K562 (cell line): ENCODE measurements at regions not wholly inside any gene's neighbourhood (a gene's known extent, or its start where the extent isn't known, plus 50 kb on each side); places are given as distances from the start of the nearest gene placed in this dataset.

ENCODE experiments used
- ATAC-seq: fragments of 200-7000 bp; cut with Tn5 transposase; 3 replicates; pipeline ENCODE4 v1.9.1; 2020; ENCODE audit warnings: moderate library complexity
- BruUV-seq: library from RNA; stranded (reverse); fragments of 400-500 nt; replicated peaks from 2 replicates; lab custom pipeline; 2021; lab: Mats Ljungman, UMichigan
- CTCF ChIA-PET: fragments of 300-600 bp; formaldehyde crosslinking; extraction: SDS; loops from one replicate; lab custom pipeline; 2021; ENCODE audit warnings: low intra/inter-chr PET ratio; lab: Yijun Ruan, JAX
- POLR2A ChIA-PET: fragments of 300-600, 350-650 bp; sonication (Branson Sonifier 250); formaldehyde crosslinking; extraction: SDS; loops from one replicate; lab custom pipeline; 2021; ENCODE audit warnings: antibody characterized with exemption, inconsistent platforms; lab: Yijun Ruan, JAX
- DNase-seq, 4 experiments: peaks; one replicate each; pipeline versions ENCODE4 v3.0.0 to v3.0.0-alpha.2; 2011 to 2018; ENCODE audit warnings: low spot score in 3 of 4, mixed read lengths in 3 of 4; ENCODE audit errors: extremely low read depth in 1 of 4
- FAIRE-seq: peaks from 2 replicates; lab custom pipeline; 2011; peaks lifted over from hg19 to GRCh38; lab: Jason Lieb, UNC
- H2AFZ ChIP-seq: 2 replicates; pipeline ENCODE4 v1.6.0; 2011; ENCODE audit warnings: low read depth, low read length, control low read depth, inconsistent platforms
- H3K27ac ChIP-seq: fragments of 200-600 bp; 3 replicates; pipeline ENCODE4 v1.8.0; 2011; ENCODE audit warnings: low read depth, mild to moderate bottlenecking, control low read depth, inconsistent platforms, low read length, moderate library complexity, mixed read lengths; ENCODE audit errors: extremely low read depth
- H3K27me3 ChIP-seq, 2 experiments: fragments of 300-600 bp in 1 of 2; 2 replicates in 1 of 2; 3 replicates in 1 of 2; pipeline versions ENCODE4 v1.6.0 to v1.8.0; 2011; ENCODE audit warnings: inconsistent platforms in 2 of 2, low read length in 2 of 2, mild to moderate bottlenecking in 1 of 2, mixed read lengths in 1 of 2, moderate library complexity in 1 of 2; ENCODE audit not compliant: control insufficient read depth in 2 of 2, insufficient read depth in 2 of 2
- H3K36me3 ChIP-seq: fragments of 300-600 bp; 3 replicates; pipeline ENCODE4 v1.8.0; 2011; ENCODE audit warnings: mild to moderate bottlenecking, low read length, inconsistent platforms; ENCODE audit not compliant: control insufficient read depth, insufficient read depth
- H3K4me1 ChIP-seq, 2 experiments: fragments of 200-600 bp in 1 of 2; replicated peaks in 1 of 2; 2 replicates in 1 of 2; 3 replicates in 1 of 2; pipeline versions ENCODE4 v1.5.1 to v1.8.0; 2011; ENCODE audit warnings: inconsistent platforms in 2 of 2, low read length in 2 of 2, mild to moderate bottlenecking in 1 of 2, mixed read lengths in 1 of 2, moderate library complexity in 1 of 2; ENCODE audit not compliant: control insufficient read depth in 2 of 2, insufficient read depth in 2 of 2
- H3K4me2 ChIP-seq: 2 replicates; pipeline ENCODE4 v1.6.1; 2011; ENCODE audit warnings: low read length, control low read depth, inconsistent platforms, mixed read lengths; ENCODE audit not compliant: insufficient read depth
- H3K4me3 ChIP-seq: fragments of 200-600 bp; sonication (generic), shearing (Covaris generic); 2 replicates; pipeline ENCODE4 v1.5.1; 2016; ENCODE audit warnings: control low read depth, inconsistent platforms
- H3K79me2 ChIP-seq: fragments of 200-600 bp; 3 replicates; pipeline ENCODE4 v1.8.0; 2011; ENCODE audit warnings: low read length, inconsistent platforms; ENCODE audit not compliant: control insufficient read depth, insufficient read depth
- H3K9ac ChIP-seq, 2 experiments: 2 replicates each; pipeline versions ENCODE4 v1.6.0 to v1.6.1; 2011; ENCODE audit warnings: low read depth in 2 of 2, low read length in 2 of 2, control low read depth in 1 of 2, inconsistent platforms in 1 of 2, mild to moderate bottlenecking in 1 of 2, mixed read lengths in 1 of 2; ENCODE audit not compliant: insufficient read depth in 1 of 2
- H3K9me1 ChIP-seq: one replicate; pipeline ENCODE4 v1.6.0; 2011; ENCODE audit warnings: inconsistent platforms, mild to moderate bottlenecking, low read length, moderate library complexity; ENCODE audit not compliant: control insufficient read depth, insufficient read depth
- H3K9me3 ChIP-seq: replicated peaks from 2 replicates; pipeline ENCODE4 v1.5.1; 2011; ENCODE audit warnings: low read depth, low read length, inconsistent platforms; ENCODE audit not compliant: control insufficient read depth, insufficient read depth
- H4K20me1 ChIP-seq: replicated peaks from 2 replicates; pipeline ENCODE4 v1.6.1; 2011; ENCODE audit warnings: low read length, inconsistent platforms, mixed read lengths; ENCODE audit not compliant: control insufficient read depth, insufficient read depth
- MBD1 ChIP-seq: fragments of 250-450 bp; sonication (Bioruptor Pico); IDR thresholded peaks from 2 replicates; pipeline ENCODE4 v1.8.0; 2022; ENCODE audit warnings: inconsistent platforms
- NEUROD1 ChIP-seq: fragments of 150-350 bp; IDR thresholded peaks from 2 replicates; pipeline ENCODE4 v1.6.1; 2014; ENCODE audit warnings: borderline replicate concordance, low read length, low read depth; ENCODE audit not compliant: partially characterized antibody
- PHF8 ChIP-seq: fragments of 200-600 bp; sonication (generic); IDR thresholded peaks from 2 replicates; pipeline ENCODE4 v1.6.1; 2012; ENCODE audit warnings: mixed run types, mild to moderate bottlenecking, inconsistent platforms, low read length, moderate library complexity, borderline replicate concordance
- RBM22 ChIP-seq: fragments of 200-400 bp; formaldehyde crosslinking; IDR thresholded peaks from 2 replicates; pipeline ENCODE4 v1.6.1; 2018; ENCODE audit warnings: low read length, low read depth; ENCODE audit not compliant: poor library complexity, severe bottlenecking
- ZFP36 ChIP-seq: fragments of 150-350 bp; IDR thresholded peaks from 2 replicates; pipeline ENCODE4 v1.6.1; 2018; ENCODE audit warnings: low read length, low read depth; ENCODE audit not compliant: partially characterized antibody
- ZMIZ1 ChIP-seq, 2 experiments: fragments of 150-350 bp in 1 of 2; IDR thresholded peaks; 2 replicates each; pipeline ENCODE4 v1.6.1; 2012 to 2016; ENCODE audit warnings: low read depth in 2 of 2, low read length in 2 of 2, mild to moderate bottlenecking in 1 of 2, moderate library complexity in 1 of 2
- ZNF3 ChIP-seq: fragments of 250-450 bp; sonication (Bioruptor Pico); IDR thresholded peaks from 2 replicates; pipeline ENCODE4 v1.5.0; 2021; ENCODE audit warnings: mild to moderate bottlenecking, moderate library complexity
- ZNF512 ChIP-seq: IDR thresholded peaks from 2 replicates; pipeline ENCODE4 v1.6.1; 2016; ENCODE audit warnings: missing genetic modification characterization, missing compliant biosample characterization
- ZNF589 ChIP-seq: fragments of 200-800 bp; sonication (Bioruptor generic); IDR thresholded peaks from 2 replicates; pipeline ENCODE4 v1.6.1; 2016; ENCODE audit warnings: low read depth, missing genetic modification characterization, missing compliant biosample characterization
- ZNF699 ChIP-seq: fragments of 250-450 bp; sonication (Bioruptor Pico); IDR thresholded peaks from 2 replicates; pipeline ENCODE4 v1.8.0; 2021; ENCODE audit warnings: mild to moderate bottlenecking, moderate library complexity; ENCODE audit not compliant: insufficient replicate concordance
- whole genome bisulfite sequencing: fragments of 100-300 bp; shearing (Covaris generic); methylation state at CpG from one replicate; pipeline ENCODE4 v1.1.6; 2016; ENCODE audit warnings: low coverage, mixed read lengths; ENCODE audit not compliant: insufficient coverage; ENCODE audit errors: missing lambda C conversion rate; 5-methylcytosine and 5-hydroxymethylcytosine counted together
- in situ Hi-C: fragments of 300-500 bp; cut with MboI; formaldehyde crosslinking; loops from 4 replicates; pipeline ENCODE4 v1.15.0; 2018; ENCODE audit warnings: inconsistent platforms, mixed read lengths
- intact Hi-C: fragments of 100-400 bp; cut with micrococcal nuclease; formaldehyde crosslinking; loops from 2 replicates; pipeline ENCODE4 v1.14.2; 2022

GRCh38 chr3:98979296-98979695, 77.8 kb upstream of the DCBLD2 start:
- Histone ChIP-seq H2AFZ (no peak overlapping the region), H3K27me3 (no peaks in the 10 kb centered on the region), H3K9me1 (no peaks in the 10 kb centered on the region), H3K4me2 (no peak overlapping the region), H3K79me2 (no peaks in the 10 kb centered on the region), H3K27ac (no peak overlapping the region), H3K4me3 (no peak overlapping the region), H3K36me3 (no peaks in the 10 kb centered on the region), H3K4me1 (no peaks in the 10 kb centered on the region; a peak in 1 of 5 replicates), H3K9ac (no peak overlapping the region), H3K9me3 (no peaks in the 10 kb centered on the region), H4K20me1 (no peaks in the 10 kb centered on the region)
- BruUV-seq: no TSS peak
- intact Hi-C loops: no loop called here
- TF ChIP-seq PHF8: no peak
- no peak for TF ChIP-seq ZFP36
- TF ChIP-seq ZNF3 (CRISPR knock-in tag): no peak
- TF ChIP-seq MBD1 (CRISPR knock-in tag): no peak
- no peak for TF ChIP-seq ZMIZ1 (IDR thresholded peaks at IDR 0.05; ENCODE audit: low read depth in 2 of 2, low read length in 2 of 2)
- TF ChIP-seq ZNF512 (tag): no peak
- no peak for TF ChIP-seq RBM22
- TF ChIP-seq ZNF699 (CRISPR knock-in tag): no peak
- TF ChIP-seq ZNF589 (CRISPR knock-in tag): no peak
- TF ChIP-seq NEUROD1: no peak
- FAIRE-seq: no peak
- CTCF ChIA-PET: no interaction called here
- no peak for DNase-seq
- in situ Hi-C loops: no loop called here
- ATAC-seq: no peak
- WGBS: 7% methylated on average over 1 of the region's 1 CpG
- POLR2A ChIA-PET: no interaction called here
